Superior temporal gyrus (tissue), 1 donor: ENCODE measurements at regions not wholly inside any gene's neighbourhood (a gene's known extent, or its start where the extent isn't known, plus 50 kb on each side); places are given as distances from the start of the nearest gene placed in this dataset.
"Not testable (repeated sequence)": the region's sequence is repeated elsewhere in the genome, so short reads cannot be mapped to it uniquely, and the experiment has no call there.

ENCODE experiments used
- DNase-seq: peaks from one replicate; pipeline ENCODE4 v3.0.0-alpha.2; 2016; ENCODE audit errors: extremely low spot score

- DNase-seq, result no peak
These were observed 574.3 kb downstream of the COL12A1 start for GRCh38 chr6:74631564-74631963.

GRCh38 chr6:74626288-74626687 is 579.6 kb downstream of the COL12A1 start:
- DNase-seq, result no peak

- DNase-seq, result no peak
These were observed 582.8 kb downstream of the COL12A1 start for GRCh38 chr6:74623027-74623426.

- DNase-seq, result no peak
These were observed 594.6 kb downstream of the COL12A1 start for GRCh38 chr6:74611220-74611619.

GRCh38 chr6:74610352-74610751 is 595.5 kb downstream of the COL12A1 start:
- DNase-seq, result no peak

- peak; percentile 15 for DNase-seq
These were observed 596.0 kb downstream of the COL12A1 start for GRCh38 chr6:74609871-74610270.

- no peak for DNase-seq
These were observed 597.9 kb downstream of the COL12A1 start for GRCh38 chr6:74607934-74608333.

- DNase-seq, result no peak
These were observed 598.4 kb downstream of the COL12A1 start for GRCh38 chr6:74607468-74607867.

- DNase-seq, result no peak
These were observed 599.2 kb downstream of the COL12A1 start for GRCh38 chr6:74606582-74607071.

GRCh38 chr6:74605922-74606581 is 599.8 kb downstream of the COL12A1 start:
- DNase-seq, result no peak

- DNase-seq, result no peak
These were observed 601.6 kb downstream of the COL12A1 start for GRCh38 chr6:74604279-74604678.

GRCh38 chr6:74603322-74604076 is 602.4 kb downstream of the COL12A1 start:
- DNase-seq, result no peak

GRCh38 chr6:74602206-74602605 is 603.6 kb downstream of the COL12A1 start:
- DNase-seq, result no peak

- no peak for DNase-seq
These were observed 607.1 kb downstream of the COL12A1 start for GRCh38 chr6:74598462-74599393.

GRCh38 chr6:74597840-74598239 is 608.0 kb downstream of the COL12A1 start:
- DNase-seq, result no peak

GRCh38 chr6:74597266-74597665 is 608.6 kb downstream of the COL12A1 start:
- no peak for DNase-seq

- DNase-seq, result no peak
These were observed 609.3 kb downstream of the COL12A1 start for GRCh38 chr6:74596588-74596987.

GRCh38 chr6:74594350-74594749 is 611.5 kb downstream of the COL12A1 start:
- DNase-seq, result not testable (repeated sequence)

GRCh38 chr6:74588094-74588832 is 617.6 kb downstream of the COL12A1 start:
- no peak for DNase-seq

- DNase-seq, result no peak
These were observed 618.5 kb downstream of the COL12A1 start for GRCh38 chr6:74587386-74587785.

GRCh38 chr6:74585753-74586152 is 620.1 kb downstream of the COL12A1 start:
- peak; percentile 28 for DNase-seq
